ENCODE measurements at regions not wholly inside any gene's neighbourhood (a gene's known extent, or its start where the extent isn't known, plus 50 kb on each side); places are given as distances from the start of the nearest gene placed in this dataset.

DNA sequence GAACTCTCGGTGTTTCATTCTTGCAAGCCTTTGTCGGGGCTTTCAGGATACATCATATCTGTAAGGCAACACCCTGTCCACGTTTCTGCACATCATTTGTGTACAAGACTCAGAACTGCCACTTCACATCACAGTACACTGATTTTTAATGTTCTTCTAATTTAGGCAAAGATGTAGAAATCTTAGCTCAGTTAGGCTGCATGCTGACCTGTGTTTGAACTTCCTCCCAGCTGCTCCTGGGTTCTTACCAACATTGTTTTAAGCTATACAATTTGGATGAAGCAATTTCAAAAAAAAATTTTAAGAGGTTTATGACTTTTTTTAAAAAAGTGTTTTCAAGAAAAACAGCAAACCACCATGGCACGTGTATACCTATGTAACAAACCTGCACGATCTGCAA is 1047.9 kb upstream of the SLC10A2 start (continued):
- TF ChIP-seq, protein P1, sequence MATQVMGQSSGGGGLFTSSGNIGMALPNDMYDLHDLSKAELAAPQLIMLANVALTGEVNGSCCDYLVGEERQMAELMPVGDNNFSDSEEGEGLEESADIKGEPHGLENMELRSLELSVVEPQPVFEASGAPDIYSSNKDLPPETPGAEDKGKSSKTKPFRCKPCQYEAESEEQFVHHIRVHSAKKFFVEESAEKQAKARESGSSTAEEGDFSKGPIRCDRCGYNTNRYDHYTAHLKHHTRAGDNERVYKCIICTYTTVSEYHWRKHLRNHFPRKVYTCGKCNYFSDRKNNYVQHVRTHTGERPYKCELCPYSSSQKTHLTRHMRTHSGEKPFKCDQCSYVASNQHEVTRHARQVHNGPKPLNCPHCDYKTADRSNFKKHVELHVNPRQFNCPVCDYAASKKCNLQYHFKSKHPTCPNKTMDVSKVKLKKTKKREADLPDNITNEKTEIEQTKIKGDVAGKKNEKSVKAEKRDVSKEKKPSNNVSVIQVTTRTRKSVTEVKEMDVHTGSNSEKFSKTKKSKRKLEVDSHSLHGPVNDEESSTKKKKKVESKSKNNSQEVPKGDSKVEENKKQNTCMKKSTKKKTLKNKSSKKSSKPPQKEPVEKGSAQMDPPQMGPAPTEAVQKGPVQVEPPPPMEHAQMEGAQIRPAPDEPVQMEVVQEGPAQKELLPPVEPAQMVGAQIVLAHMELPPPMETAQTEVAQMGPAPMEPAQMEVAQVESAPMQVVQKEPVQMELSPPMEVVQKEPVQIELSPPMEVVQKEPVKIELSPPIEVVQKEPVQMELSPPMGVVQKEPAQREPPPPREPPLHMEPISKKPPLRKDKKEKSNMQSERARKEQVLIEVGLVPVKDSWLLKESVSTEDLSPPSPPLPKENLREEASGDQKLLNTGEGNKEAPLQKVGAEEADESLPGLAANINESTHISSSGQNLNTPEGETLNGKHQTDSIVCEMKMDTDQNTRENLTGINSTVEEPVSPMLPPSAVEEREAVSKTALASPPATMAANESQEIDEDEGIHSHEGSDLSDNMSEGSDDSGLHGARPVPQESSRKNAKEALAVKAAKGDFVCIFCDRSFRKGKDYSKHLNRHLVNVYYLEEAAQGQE (IDR thresholded peaks at IDR 0.05; ENCODE audit: low read depth), result no peak

DNA sequence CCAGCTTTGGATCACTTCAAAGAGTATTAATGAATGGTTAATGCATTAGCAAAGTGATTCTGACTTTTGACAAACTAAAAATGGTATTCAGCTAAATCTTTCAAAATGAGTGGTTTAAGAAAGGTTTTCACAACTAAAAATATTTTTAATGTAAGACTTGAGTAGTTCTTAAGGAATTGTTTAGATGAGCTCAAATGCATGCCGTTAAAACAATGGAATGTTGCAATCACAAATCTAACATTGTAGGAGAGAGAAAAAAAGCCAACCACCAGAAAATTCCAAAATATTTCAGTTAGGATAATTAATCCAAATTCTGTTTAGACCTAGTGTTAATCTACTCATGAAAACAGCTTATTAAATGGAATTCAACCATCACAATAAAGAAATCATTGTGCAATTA is 1044.8 kb upstream of the SLC10A2 start:
- POLR2A ChIA-PET, result no interaction called here
- no peaks in the 10 kb centered on the region for H4K20me1 ChIP-seq (ENCODE audit: insufficient read depth)
- no peak overlapping the region for H2AFZ ChIP-seq (ENCODE audit: low read depth, low read length, poor library complexity, severe bottlenecking)
- BruUV-seq (replicated peaks), result no TSS peak
- H3K9me2 ChIP-seq (ENCODE audit: insufficient read depth), result no peaks in the 10 kb centered on the region
- H3K79me2 ChIP-seq (ENCODE audit: insufficient read depth, low read length), result no peaks in the 10 kb centered on the region
- no peak overlapping the region for H3K4me3 ChIP-seq (replicated peaks in 1 of 2; ENCODE audit: low read depth in 1 of 2, low read length in 2 of 2)
- intact Hi-C loops (cut with micrococcal nuclease), result no loop called here
- no peak overlapping the region for H3K4me2 ChIP-seq (ENCODE audit: low read length)
- ATAC-seq, result no peak
- H3K4me1 ChIP-seq (ENCODE audit: control insufficient read depth in 1 of 2, insufficient read depth in 2 of 2, low read length in 2 of 2), result no peaks in the 10 kb centered on the region
- CTCF ChIA-PET, result no interaction called here
- H3K36me3 ChIP-seq (ENCODE audit: control insufficient read depth in 1 of 2, insufficient read depth in 2 of 2, low read length in 2 of 2), result no peaks in the 10 kb centered on the region
- no peak for DNase-seq (ENCODE audit: low read depth, low spot score)
- no peak for TF ChIP-seq RAD21 (IDR thresholded peaks at IDR 0.05; ENCODE audit: low read depth)
- RAD21 ChIA-PET (ENCODE audit: low non-redundant PET in 1 of 2, low total read pairs in 2 of 2, uncharacterized antibody in 2 of 2, unreplicated experiment in 2 of 2), result no interaction called here
- no peak overlapping the region for H3K9ac ChIP-seq (ENCODE audit: low read length)
- H3K27ac ChIP-seq (ENCODE audit: low read depth, low read length), result no peak overlapping the region
- H3K9me3 ChIP-seq (ENCODE audit: control insufficient read depth in 1 of 2, insufficient read depth in 1 of 2, low read depth in 1 of 2, low read length in 2 of 2), result no peaks in the 10 kb centered on the region
- no peaks in the 10 kb centered on the region for H3K27me3 ChIP-seq (ENCODE audit: insufficient read depth, low read length)

DNA sequence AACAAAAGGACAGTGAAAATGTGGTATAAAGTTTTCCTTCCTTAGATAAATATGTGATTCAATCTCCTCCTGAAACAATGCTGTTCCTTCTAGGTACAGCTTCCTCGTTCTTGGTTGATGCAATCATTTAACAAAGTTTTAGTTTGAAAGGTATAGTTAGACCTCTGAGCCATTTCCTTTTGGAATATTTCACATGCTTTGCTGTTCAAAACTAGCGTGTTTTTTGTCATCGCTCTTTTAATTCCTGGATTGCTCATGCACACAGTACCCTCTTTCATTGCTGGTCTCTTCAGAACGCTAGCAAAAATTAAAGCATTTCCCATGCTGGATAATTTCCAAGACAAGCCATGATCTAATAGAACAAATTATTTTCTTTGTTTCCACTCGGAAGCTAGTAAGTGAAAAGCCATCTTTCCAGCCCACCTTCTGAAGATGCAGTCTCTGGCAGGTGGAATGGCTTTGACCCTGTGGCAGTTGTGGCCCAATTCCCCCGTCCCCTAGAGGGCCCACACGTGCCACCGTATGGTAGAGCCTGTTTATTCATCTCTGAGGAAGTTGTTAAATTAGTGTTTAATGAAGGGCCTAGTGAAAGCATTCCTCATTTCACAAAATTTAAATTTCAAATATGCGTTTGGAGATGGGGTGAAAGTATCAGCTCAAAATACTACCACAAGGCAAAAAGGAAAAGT is 1040.6 kb upstream of the SLC10A2 start:
- Histone ChIP-seq H3K27me3 (ENCODE audit: insufficient read depth, low read length) (no peaks in the 10 kb centered on the region), H3K27ac (ENCODE audit: low read depth, low read length) (no peak overlapping the region), H2AFZ (ENCODE audit: low read depth, low read length, poor library complexity, severe bottlenecking) (no peak overlapping the region), H4K20me1 (ENCODE audit: insufficient read depth) (no peaks in the 10 kb centered on the region), H3K4me2 (ENCODE audit: low read length) (no peak overlapping the region), H3K9me2 (ENCODE audit: insufficient read depth) (no peaks in the 10 kb centered on the region), H3K4me1 (ENCODE audit: control insufficient read depth in 1 of 2, insufficient read depth in 2 of 2, low read length in 2 of 2) (no peaks in the 10 kb centered on the region), H3K4me3 (replicated peaks in 1 of 2; ENCODE audit: low read depth in 1 of 2, low read length in 2 of 2) (no peak overlapping the region), H3K9ac (ENCODE audit: low read length) (no peak overlapping the region), H3K9me3 (ENCODE audit: control insufficient read depth in 1 of 2, insufficient read depth in 1 of 2, low read depth in 1 of 2, low read length in 2 of 2) (no peaks in the 10 kb centered on the region), H3K79me2 (ENCODE audit: insufficient read depth, low read length) (no peaks in the 10 kb centered on the region), H3K36me3 (ENCODE audit: control insufficient read depth in 1 of 2, insufficient read depth in 2 of 2, low read length in 2 of 2) (no peaks in the 10 kb centered on the region)
- ChIA-PET RAD21 (ENCODE audit: low non-redundant PET in 1 of 2, low total read pairs in 2 of 2, uncharacterized antibody in 2 of 2, unreplicated experiment in 2 of 2) (no interaction called here), POLR2A (no interaction called here), CTCF (no interaction called here)
- TF ChIP-seq POLR2AphosphoS5 (IDR thresholded peaks at IDR 0.05; ENCODE audit: low read depth, low read length) (no peak), RAD21 (IDR thresholded peaks at IDR 0.05; ENCODE audit: low read depth) (peak; percentile 46), POLR2A (IDR thresholded peaks at IDR 0.05; ENCODE audit: borderline replicate concordance, extremely low read depth, insufficient read depth, insufficient read length) (no peak)
- TF ChIP-seq, protein P2, sequence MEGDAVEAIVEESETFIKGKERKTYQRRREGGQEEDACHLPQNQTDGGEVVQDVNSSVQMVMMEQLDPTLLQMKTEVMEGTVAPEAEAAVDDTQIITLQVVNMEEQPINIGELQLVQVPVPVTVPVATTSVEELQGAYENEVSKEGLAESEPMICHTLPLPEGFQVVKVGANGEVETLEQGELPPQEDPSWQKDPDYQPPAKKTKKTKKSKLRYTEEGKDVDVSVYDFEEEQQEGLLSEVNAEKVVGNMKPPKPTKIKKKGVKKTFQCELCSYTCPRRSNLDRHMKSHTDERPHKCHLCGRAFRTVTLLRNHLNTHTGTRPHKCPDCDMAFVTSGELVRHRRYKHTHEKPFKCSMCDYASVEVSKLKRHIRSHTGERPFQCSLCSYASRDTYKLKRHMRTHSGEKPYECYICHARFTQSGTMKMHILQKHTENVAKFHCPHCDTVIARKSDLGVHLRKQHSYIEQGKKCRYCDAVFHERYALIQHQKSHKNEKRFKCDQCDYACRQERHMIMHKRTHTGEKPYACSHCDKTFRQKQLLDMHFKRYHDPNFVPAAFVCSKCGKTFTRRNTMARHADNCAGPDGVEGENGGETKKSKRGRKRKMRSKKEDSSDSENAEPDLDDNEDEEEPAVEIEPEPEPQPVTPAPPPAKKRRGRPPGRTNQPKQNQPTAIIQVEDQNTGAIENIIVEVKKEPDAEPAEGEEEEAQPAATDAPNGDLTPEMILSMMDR (IDR thresholded peaks at IDR 0.05 in 2 of 3, conservative IDR thresholded peaks at IDR 0.05 in 1 of 3; ENCODE audit: borderline replicate concordance in 1 of 3, insufficient read depth in 1 of 3, low read depth in 2 of 3, low read length in 2 of 3), result peak in 2 of 3 experiments; percentile 10 to 34; a peak in 2 of 6 replicates
- TF ChIP-seq, protein P3, sequence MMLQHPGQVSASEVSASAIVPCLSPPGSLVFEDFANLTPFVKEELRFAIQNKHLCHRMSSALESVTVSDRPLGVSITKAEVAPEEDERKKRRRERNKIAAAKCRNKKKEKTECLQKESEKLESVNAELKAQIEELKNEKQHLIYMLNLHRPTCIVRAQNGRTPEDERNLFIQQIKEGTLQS (IDR thresholded peaks at IDR 0.05), result no peak
- no TSS peak for BruUV-seq (replicated peaks)
- intact Hi-C loops (cut with micrococcal nuclease), result no loop called here
- DNase-seq (ENCODE audit: low read depth, low spot score), result no peak
- ATAC-seq, result peak; percentile 57; the same call in 1 of the 2 replicates

Data from HCT116 (cell line).